Activated T-helper 17 cell treated with anti-CD3 and anti-CD28 coated beads, Interleukin-2, amount 50 U/mL, for 72 hours (primary cell): ENCODE measurements at regions not wholly inside any gene's neighbourhood (a gene's known extent, or its start where the extent isn't known, plus 50 kb on each side); places are given as distances from the start of the nearest gene placed in this dataset.

Experiments used
- ATAC-seq: fragments of 150-1000 bp; cut with Tn5 transposase; replicated peaks from 2 replicates; pipeline ENCODE4 v1.10.0; 2021; ENCODE audit warnings: mild to moderate bottlenecking, moderate library complexity
- H3K27ac Mint-ChIP-seq: one replicate; pipeline ENCODE4 v1.8.0; 2022; ENCODE audit warnings: mixed read lengths
- H3K27me3 Mint-ChIP-seq: one replicate; pipeline ENCODE4 v1.8.0; 2022; ENCODE audit warnings: mixed read lengths
- H3K36me3 Mint-ChIP-seq: one replicate; pipeline ENCODE4 v1.8.0; 2022; ENCODE audit warnings: low read depth, mild to moderate bottlenecking, mixed read lengths
- H3K4me1 Mint-ChIP-seq: one replicate; pipeline ENCODE4 v1.8.0; 2022; ENCODE audit warnings: mixed read lengths
- H3K4me3 Mint-ChIP-seq: one replicate; pipeline ENCODE4 v1.8.0; 2022; ENCODE audit warnings: mild to moderate bottlenecking, mixed read lengths
- H3K9me3 Mint-ChIP-seq: one replicate; pipeline ENCODE4 v1.8.0; 2022; ENCODE audit warnings: mixed read lengths

DNA sequence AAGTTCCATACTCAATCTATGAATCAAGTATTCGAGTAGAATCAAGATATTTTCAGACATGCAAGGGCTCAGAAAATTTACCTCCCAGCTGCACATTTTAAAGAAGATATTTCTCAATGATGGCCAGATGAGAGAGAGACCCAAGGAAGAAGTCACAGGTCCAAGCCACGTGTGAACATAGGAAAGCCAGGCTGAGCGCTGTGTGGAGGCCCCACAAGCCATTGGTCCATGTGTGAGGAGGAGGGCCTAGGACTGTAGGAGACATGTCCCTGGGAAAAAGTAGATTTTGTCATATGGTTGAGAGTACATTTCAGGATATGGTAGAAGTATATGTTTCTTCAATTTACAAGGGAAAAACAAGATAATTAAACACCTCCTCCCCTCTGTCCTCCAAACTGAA, 115.8 kb upstream of the RPS23 start:
- H3K4me1 Mint-ChIP-seq, result peaks cover 11% of the 10 kb centered on the region
- no peak for ATAC-seq
- H3K36me3 Mint-ChIP-seq, result no peaks in the 10 kb centered on the region
- no peaks in the 10 kb centered on the region for H3K9me3 Mint-ChIP-seq
- H3K27ac Mint-ChIP-seq, result no peak overlapping the region
- no peaks in the 10 kb centered on the region for H3K27me3 Mint-ChIP-seq
- no peak overlapping the region for H3K4me3 Mint-ChIP-seq

DNA sequence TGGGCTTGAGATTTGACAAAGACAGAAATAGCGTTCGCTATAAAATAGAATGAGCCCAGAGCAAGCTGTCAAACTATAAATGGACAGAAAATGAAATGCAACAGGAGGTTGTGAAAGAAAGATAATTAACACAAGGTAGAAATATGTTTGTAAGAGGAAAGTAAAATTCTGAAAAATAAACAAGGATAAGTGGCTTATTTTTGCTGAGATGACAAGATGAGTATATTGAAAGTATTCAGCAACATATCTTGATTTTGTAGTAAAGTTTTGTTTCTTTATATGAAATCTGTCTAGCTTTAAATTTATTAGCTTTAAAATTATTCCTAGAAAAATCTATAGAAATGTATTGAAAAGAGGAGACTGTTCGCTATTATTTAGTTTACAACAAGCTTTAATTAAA, 111.9 kb upstream of the RPS23 start:
- ATAC-seq, result no peak
- Mint-ChIP-seq H3K27ac (no peak overlapping the region), H3K4me1 (peaks cover 15% of the 10 kb centered on the region)

DNA sequence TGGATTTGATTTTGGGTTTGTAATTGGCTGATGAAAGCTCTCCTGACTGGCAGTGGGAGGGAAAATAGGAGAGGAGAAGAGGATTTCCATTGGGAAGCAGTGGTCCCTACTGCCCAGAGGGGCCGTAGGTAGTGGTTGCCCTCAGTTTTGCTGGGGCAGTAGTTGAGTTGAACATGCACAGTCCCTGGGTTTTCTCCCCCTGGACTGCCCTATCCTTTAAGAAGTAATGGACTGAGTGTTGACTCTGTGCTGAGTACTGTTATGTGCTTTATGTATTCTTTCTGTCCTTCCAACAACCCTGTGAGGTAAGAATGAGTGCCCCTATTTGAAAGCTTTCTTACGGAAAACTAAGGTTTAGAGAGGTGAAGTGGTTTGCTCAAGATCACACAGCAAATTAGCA, 111.2 kb upstream of the RPS23 start:
- H3K4me3 Mint-ChIP-seq, result peak overlapping the region; percentile 76
- H3K4me1 Mint-ChIP-seq, result peaks cover 15% of the 10 kb centered on the region
- no peaks in the 10 kb centered on the region for H3K9me3 Mint-ChIP-seq
- no peaks in the 10 kb centered on the region for H3K36me3 Mint-ChIP-seq
- peak; percentile 25 for ATAC-seq
- no peaks in the 10 kb centered on the region for H3K27me3 Mint-ChIP-seq
- H3K27ac Mint-ChIP-seq, result peak overlapping the region; percentile 95

More for the DNA sequence above, 111.9 kb upstream of the RPS23 start:
- H3K9me3 Mint-ChIP-seq, result no peaks in the 10 kb centered on the region
- no peak overlapping the region for H3K4me3 Mint-ChIP-seq
- no peaks in the 10 kb centered on the region for H3K27me3 Mint-ChIP-seq
- no peaks in the 10 kb centered on the region for H3K36me3 Mint-ChIP-seq

DNA sequence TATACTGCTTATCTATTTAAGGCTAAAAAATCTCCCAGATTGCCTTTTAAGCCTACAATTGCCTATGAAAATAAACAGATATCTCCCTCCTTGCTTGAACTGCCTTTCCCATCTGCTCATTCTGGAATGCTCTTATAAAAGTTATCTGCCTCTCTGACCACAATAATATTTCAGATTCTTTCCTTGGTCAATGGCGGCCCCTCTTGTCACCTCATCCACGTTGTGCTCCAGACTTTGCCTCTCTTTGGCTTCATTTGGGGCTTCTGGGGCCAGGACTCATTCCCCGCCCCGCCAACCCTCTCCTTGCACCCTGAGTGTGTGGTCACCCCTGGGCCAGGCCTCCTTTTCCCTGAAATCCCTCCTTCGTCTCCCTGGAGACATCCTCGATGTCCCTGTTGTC, 110.0 kb upstream of the RPS23 start:
- H3K4me1 Mint-ChIP-seq, result peaks cover 15% of the 10 kb centered on the region
- no peak for ATAC-seq
- peak overlapping the region; percentile 95 for H3K27ac Mint-ChIP-seq
- H3K36me3 Mint-ChIP-seq, result no peaks in the 10 kb centered on the region
- no peaks in the 10 kb centered on the region for H3K9me3 Mint-ChIP-seq
- H3K4me3 Mint-ChIP-seq, result no peak overlapping the region
- no peaks in the 10 kb centered on the region for H3K27me3 Mint-ChIP-seq

DNA sequence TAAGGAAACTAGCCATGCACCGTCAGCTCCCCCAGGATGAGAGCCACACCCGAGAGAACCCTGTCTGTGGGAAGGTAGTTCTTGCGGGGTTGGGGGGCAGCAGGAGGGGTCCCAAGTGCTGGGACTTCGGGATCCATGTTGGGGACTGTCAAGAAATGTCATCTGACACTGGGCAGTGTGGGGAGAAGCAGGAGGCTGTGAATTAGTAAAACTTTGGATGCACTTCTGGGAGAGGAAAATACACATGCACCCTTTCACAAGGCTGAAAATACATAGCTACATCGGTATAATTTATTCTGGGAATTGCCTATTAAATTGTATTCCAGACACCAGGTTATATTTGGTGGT, 109.6 kb upstream of the RPS23 start:
- Mint-ChIP-seq H3K4me1 (peaks cover 15% of the 10 kb centered on the region), H3K27ac (peak overlapping the region; percentile 39), H3K36me3 (no peaks in the 10 kb centered on the region), H3K4me3 (no peak overlapping the region), H3K27me3 (no peaks in the 10 kb centered on the region), H3K9me3 (no peaks in the 10 kb centered on the region)
- no peak for ATAC-seq

DNA sequence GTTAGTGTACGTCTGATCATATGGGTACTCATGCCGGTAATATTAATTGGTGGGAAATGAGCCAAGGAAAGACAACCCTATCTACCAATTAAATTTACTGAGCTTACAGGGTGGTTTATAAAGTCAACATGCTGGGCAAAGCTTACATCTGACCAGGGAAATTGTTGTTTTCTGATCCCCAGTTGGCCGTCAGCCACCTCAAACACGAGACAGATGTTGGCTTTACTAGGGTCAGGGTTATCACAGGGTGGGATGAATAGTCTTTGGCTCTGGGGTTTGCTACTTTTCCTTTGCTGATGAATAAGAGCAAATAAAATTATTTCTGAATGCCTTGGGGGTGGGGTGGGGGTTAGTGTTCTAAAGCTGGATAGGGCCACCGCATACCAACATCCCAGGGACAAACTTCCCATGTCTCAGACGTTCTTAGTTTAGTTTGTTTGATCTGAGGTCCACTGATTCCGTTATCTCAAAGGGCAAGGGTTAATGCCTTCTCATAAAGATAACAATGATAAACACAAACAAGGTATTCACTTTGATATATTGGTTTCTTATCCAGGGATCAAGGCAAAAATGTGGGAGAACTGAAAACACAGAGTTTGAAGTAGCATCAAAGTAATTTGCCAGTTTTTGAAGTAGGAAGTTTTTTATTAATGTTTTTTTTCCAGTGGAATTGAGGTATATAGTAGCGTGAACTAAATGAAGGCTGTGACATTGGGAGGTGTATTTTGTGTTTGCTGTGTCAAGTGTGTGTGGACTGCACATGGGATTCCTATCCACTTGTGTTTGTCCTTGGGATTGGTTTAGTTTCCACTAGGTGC, 109.1 kb upstream of the RPS23 start:
- Mint-ChIP-seq H3K4me3 (no peak overlapping the region), H3K27me3 (no peaks in the 10 kb centered on the region), H3K36me3 (no peaks in the 10 kb centered on the region), H3K9me3 (no peaks in the 10 kb centered on the region), H3K4me1 (peaks cover 15% of the 10 kb centered on the region), H3K27ac (peak overlapping the region; percentile 39)
- no peak for ATAC-seq

DNA sequence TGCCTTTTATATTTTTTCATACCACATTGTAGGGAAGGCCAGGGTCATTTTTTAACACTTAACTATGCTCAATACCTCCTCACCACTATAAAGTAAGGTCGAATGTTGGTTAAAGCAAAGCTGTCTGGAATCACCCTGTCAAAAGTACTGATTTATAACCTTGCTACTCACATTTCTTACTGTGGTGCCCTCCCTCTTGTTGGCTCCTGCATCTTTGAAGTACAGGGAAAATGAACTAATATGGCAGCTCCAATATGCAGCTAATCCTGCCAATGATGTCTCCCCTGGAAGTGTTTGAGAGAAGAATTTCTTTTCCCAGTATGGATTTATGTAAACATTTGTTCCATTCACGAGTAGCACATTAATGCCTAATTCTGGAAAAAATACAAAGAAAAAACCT, 108.4 kb upstream of the RPS23 start:
- Mint-ChIP-seq H3K4me3 (no peak overlapping the region), H3K27ac (no peak overlapping the region), H3K27me3 (no peaks in the 10 kb centered on the region), H3K4me1 (peaks cover 15% of the 10 kb centered on the region), H3K9me3 (no peaks in the 10 kb centered on the region), H3K36me3 (no peaks in the 10 kb centered on the region)
- ATAC-seq, result no peak

DNA sequence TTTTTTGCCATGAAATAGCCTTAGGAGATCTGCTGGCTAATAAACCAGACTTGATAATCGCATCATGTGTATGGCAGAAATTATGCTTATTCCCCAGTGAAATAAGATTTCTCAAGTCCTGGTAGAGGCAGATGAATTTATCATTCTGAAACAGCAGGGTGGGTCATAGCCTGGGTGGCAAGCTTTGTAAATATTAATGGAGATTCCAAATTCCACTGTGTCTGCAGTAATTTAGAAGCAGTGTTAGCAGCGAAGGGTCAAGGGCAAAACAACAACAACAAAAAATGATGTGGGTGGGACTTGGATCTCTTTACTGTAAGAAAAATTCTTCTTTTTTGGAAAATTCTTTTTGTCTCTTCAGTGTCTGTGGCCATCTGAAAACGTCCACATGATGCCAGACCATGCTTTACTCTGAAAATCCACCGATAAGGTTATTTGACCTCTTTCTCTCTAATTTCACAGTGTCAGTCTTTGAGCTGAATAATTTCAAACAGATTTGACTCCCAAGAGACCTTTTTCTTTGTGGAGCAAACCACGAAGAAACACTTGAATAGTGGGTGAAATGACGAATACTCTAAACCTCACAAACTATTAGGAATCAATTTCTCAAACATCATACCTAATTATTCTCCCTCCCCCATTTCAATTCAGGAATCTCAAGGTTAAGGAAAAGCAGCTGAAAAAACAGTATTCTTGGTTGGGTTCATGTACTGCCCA, 106.0 kb upstream of the RPS23 start:
- no peaks in the 10 kb centered on the region for H3K27me3 Mint-ChIP-seq
- H3K27ac Mint-ChIP-seq, result no peak overlapping the region
- peaks cover 7% of the 10 kb centered on the region for H3K4me1 Mint-ChIP-seq
- no peaks in the 10 kb centered on the region for H3K9me3 Mint-ChIP-seq
- no peaks in the 10 kb centered on the region for H3K36me3 Mint-ChIP-seq
- ATAC-seq, result no peak
- no peak overlapping the region for H3K4me3 Mint-ChIP-seq

DNA sequence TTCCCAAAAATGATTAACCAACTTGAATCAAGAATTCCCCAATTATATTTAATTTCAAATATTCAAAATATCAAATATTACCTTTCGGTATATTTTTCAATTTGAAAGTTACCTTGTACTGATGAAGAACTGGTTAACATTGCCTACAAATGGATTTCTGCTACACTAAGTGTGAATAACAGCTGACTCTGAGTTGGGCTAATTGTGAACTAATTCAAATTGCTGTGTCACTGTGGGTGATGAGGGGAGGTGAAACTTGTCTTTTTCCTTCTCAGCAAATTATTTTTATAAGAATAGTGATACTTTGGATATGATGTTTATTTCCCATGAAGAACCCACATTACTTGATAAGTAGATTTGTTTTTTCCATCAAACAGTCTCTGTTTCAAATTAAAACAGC, 103.4 kb upstream of the RPS23 start:
- H3K4me1 Mint-ChIP-seq, result peaks cover 7% of the 10 kb centered on the region
- no peak overlapping the region for H3K27ac Mint-ChIP-seq
- no peaks in the 10 kb centered on the region for H3K27me3 Mint-ChIP-seq
- no peaks in the 10 kb centered on the region for H3K36me3 Mint-ChIP-seq
- no peak for ATAC-seq
- H3K9me3 Mint-ChIP-seq, result no peaks in the 10 kb centered on the region
- H3K4me3 Mint-ChIP-seq, result no peak overlapping the region

DNA sequence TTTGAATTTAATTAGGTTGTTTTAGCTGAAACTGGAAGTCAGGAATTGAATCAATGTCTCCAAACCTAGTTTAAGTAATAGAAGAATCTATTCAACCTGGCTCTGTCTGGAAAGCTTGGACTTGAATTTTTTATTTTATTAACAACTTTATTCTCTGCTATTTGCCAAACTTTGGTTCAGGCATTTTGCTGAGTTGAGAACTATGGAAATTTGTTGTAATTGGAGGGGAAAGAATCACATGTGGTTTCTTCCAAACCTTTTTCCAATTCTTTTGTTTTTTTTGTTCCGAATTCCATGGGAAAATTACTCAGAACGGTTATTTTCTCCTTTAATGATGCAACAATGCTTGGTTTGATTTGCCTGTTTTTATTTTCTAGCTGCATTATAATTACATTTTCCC, 98.2 kb upstream of the RPS23 start:
- no peak for ATAC-seq
- Mint-ChIP-seq H3K27me3 (no peaks in the 10 kb centered on the region), H3K36me3 (no peaks in the 10 kb centered on the region), H3K4me3 (no peak overlapping the region), H3K4me1 (peaks cover 22% of the 10 kb centered on the region), H3K27ac (no peak overlapping the region), H3K9me3 (peaks cover 5% of the 10 kb centered on the region)

DNA sequence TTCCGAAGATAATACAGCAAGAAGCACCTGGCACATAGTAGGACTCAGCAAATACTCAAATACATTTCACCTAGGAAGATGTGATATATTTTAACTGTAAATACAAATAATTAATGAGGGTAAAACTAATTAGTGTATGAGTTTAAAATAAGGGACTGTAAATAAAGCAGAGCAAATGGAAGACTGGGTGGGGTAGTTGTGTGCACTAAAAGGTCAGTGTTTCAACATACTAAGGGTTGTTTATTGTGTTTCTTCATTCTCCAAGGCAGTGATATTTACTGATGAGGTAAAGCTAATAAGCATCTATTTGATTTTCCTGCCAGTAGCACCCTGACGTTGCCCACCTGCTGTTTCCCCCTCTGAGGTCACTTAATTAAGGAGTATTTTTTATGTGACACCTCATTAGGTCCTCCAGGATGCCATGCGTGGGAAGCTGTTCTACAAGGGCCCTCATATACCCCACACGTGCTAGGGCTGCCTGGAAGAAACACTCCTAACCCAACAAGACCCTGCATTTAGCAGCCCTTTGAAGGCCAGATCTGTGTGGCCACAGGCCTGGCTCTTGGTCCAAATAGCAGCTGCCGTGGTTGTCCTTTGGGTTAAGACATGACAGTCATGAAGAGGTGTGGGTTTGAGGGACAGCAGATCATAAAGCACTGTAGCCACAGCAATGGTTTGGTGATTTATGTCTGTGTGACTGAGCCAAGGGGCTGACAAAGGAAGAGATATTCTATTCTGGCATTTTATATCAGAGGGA, 97.5 kb upstream of the RPS23 start:
- ATAC-seq, result no peak
- H3K36me3 Mint-ChIP-seq, result no peaks in the 10 kb centered on the region
- H3K27me3 Mint-ChIP-seq, result no peaks in the 10 kb centered on the region
- peaks cover 5% of the 10 kb centered on the region for H3K9me3 Mint-ChIP-seq
- H3K4me3 Mint-ChIP-seq, result no peak overlapping the region
- peak overlapping the region; percentile 64 for H3K27ac Mint-ChIP-seq
- H3K4me1 Mint-ChIP-seq, result peaks cover 22% of the 10 kb centered on the region

DNA sequence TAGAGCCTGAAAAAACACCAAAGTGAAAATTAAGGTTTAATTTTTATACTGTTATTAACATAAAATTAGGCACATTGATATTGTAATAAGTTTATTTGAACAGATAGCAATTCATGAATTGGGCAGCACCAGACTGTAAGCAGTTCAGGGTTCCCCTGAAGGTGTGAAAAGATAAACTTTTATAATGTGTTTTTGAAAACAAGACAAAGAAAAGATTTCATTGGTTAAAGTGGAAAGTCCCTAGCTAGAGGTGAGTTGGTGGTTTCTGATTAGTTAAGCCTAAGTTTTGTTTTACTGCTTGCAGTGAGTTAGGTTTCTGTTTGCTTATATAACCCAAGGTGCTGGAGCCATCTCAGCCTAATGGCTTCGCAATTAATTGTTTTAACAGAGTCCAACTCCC, 96.5 kb upstream of the RPS23 start:
- Mint-ChIP-seq H3K4me1 (peaks cover 22% of the 10 kb centered on the region), H3K27ac (peak overlapping the region; percentile 72), H3K27me3 (no peaks in the 10 kb centered on the region), H3K36me3 (no peaks in the 10 kb centered on the region), H3K4me3 (no peak overlapping the region), H3K9me3 (peaks cover 5% of the 10 kb centered on the region)
- ATAC-seq, result peak; percentile 90

DNA sequence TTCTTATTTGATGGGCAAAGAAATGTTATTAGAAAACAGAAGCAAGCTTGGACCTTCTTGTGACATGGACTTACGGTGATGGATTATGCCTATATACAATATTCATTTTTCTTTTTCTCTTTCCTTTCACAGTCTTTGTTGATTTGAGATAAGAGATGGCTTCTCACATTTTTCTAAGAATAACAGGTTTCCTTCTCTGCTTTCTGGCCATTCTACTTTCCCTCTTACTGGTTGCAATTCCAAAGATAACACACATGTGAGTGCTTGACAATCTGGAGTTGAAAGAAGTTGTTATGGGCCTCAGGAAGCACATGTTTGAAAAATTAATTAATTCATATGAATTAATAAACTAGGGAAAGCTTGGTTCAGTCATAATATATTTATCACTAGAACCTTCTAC, 89.8 kb upstream of the RPS23 start:
- no peaks in the 10 kb centered on the region for H3K9me3 Mint-ChIP-seq
- no peak overlapping the region for H3K4me3 Mint-ChIP-seq
- H3K36me3 Mint-ChIP-seq, result no peaks in the 10 kb centered on the region
- no peaks in the 10 kb centered on the region for H3K27me3 Mint-ChIP-seq
- ATAC-seq, result no peak
- no peak overlapping the region for H3K27ac Mint-ChIP-seq
- peaks cover 15% of the 10 kb centered on the region for H3K4me1 Mint-ChIP-seq

DNA sequence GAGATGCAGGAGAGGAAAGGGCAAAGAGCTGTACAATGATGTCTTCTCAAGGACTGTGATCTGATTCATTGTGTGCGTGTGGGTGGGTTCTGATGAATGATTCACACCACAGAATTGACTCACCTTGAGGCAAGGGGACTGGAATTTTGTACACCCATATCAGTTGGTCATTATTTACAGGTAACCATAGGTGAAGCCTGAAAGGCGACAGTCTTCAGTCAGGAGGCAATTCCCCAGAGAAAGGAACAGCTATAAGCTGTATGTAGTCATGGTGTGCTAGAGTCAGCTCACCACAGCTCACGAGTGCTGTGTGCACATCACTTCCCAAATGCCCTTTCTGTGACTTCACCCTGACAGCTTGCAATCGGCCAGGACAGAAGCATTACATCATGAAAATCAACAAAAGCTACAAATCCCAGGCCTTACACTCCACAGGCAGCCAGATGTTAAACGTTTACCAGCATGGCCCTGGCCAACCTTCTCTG, 87.6 kb upstream of the RPS23 start:
- Mint-ChIP-seq H3K27ac (peak overlapping the region; percentile 79), H3K4me3 (peak overlapping the region; percentile 30), H3K27me3 (no peaks in the 10 kb centered on the region), H3K36me3 (no peaks in the 10 kb centered on the region), H3K9me3 (no peaks in the 10 kb centered on the region), H3K4me1 (peaks cover 17% of the 10 kb centered on the region)
- ATAC-seq, result peak; percentile 95

DNA sequence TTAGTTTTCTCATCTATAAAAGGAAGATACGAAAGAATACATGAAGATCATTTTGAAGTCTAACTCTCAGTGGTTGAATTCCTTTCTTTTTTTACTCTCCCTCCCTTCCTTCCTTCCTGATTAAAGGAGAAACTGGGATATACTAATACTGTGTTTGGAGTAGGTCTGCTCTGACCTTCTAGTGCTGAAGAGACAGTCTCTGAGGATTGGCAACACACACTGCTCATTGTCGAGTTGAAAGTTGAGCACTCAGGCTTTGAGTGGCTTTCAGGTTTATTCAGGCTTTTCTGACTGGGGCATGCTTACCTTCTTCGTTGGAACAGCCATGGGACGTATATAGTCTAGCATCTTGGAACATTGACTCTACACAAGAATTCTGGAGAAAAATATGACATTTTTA, 86.9 kb upstream of the RPS23 start:
- Mint-ChIP-seq H3K4me3 (peak overlapping the region; percentile 30), H3K36me3 (no peaks in the 10 kb centered on the region), H3K27me3 (no peaks in the 10 kb centered on the region), H3K27ac (peak overlapping the region; percentile 79), H3K4me1 (peaks cover 24% of the 10 kb centered on the region), H3K9me3 (no peaks in the 10 kb centered on the region)
- no peak for ATAC-seq
